Iris pigment epithelial cell (primary cell): ENCODE measurements at regions not wholly inside any gene's neighbourhood (a gene's known extent, or its start where the extent isn't known, plus 50 kb on each side); places are given as distances from the start of the nearest gene placed in this dataset.
"Not testable (repeated sequence)": the region's sequence is repeated elsewhere in the genome, so short reads cannot be mapped to it uniquely, and the experiment has no call there.

Source experiments
- DNase-seq: peaks from one replicate; pipeline ENCODE4 v3.0.0-alpha.2; 2011; ENCODE audit warnings: low read depth

GRCh38 chr1:82055375-82055774 is 254.6 kb downstream of the ADGRL2 start:
- DNase-seq, result not testable (repeated sequence)

- DNase-seq, result no peak
Observed at GRCh38 chr1:82052563-82052962, 251.8 kb downstream of the ADGRL2 start.

- no peak for DNase-seq
Observed at GRCh38 chr1:82048596-82048995, 247.9 kb downstream of the ADGRL2 start.

- no peak for DNase-seq
Observed at GRCh38 chr1:82045221-82045620, 244.5 kb downstream of the ADGRL2 start.

GRCh38 chr1:82044536-82044935 is 243.8 kb downstream of the ADGRL2 start:
- DNase-seq, result no peak

GRCh38 chr1:82044111-82044510 is 243.4 kb downstream of the ADGRL2 start:
- no peak for DNase-seq

- DNase-seq, result no peak
Observed at GRCh38 chr1:82042306-82043060, 241.7 kb downstream of the ADGRL2 start.
